AG04449 (cell line): ENCODE measurements at regions not wholly inside any gene's neighbourhood (a gene's known extent, or its start where the extent isn't known, plus 50 kb on each side); places are given as distances from the start of the nearest gene placed in this dataset.
"Not testable (repeated sequence)": the region's sequence is repeated elsewhere in the genome, so short reads cannot be mapped to it uniquely, and the experiment has no call there.

Source experiments
- CTCF ChIA-PET: fragments of 350-600 bp; formaldehyde crosslinking; extraction: SDS; loops from one replicate; lab custom pipeline; 2021; ENCODE audit warnings: antibody characterized with exemption; lab: Yijun Ruan, JAX
- POLR2A ChIA-PET: fragments of 400-600, 350-600 bp; formaldehyde crosslinking; extraction: SDS; loops from one replicate; lab custom pipeline; 2020; ENCODE audit warnings: antibody characterized with exemption, inconsistent platforms; lab: Yijun Ruan, JAX
- DNase-seq: peaks from one replicate; pipeline ENCODE4 v3.0.0-alpha.2; 2010; ENCODE audit warnings: low read depth, low spot score
- H3K4me3 ChIP-seq: 2 replicates; pipeline ENCODE4 v1.5.1; 2011; ENCODE audit warnings: low read depth, mild to moderate bottlenecking, control low read depth, low read length
- CTCF ChIP-seq: IDR thresholded peaks from one replicate; pipeline ENCODE4 v1.5.1; 2011; ENCODE audit warnings: mild to moderate bottlenecking, moderate library complexity, low read length, control low read depth, inconsistent platforms; ENCODE audit not compliant: insufficient read depth; ENCODE audit errors: missing control alignments

- POLR2A ChIA-PET: no interaction called here
- CTCF ChIA-PET: no interaction called here
- DNase-seq: no peak
- no peak for TF ChIP-seq CTCF
- no peak overlapping the region for H3K4me3 ChIP-seq
Measured at GRCh38 chr6:125623085-125623484, 126.3 kb upstream of the HEY2 start.

GRCh38 chr6:125631165-125631564 is 118.3 kb upstream of the HEY2 start:
- DNase-seq: no peak
- ChIA-PET POLR2A (interaction anchor here (0.7 kb wide), 1 partner anchor 11 kb away, joined by 3 read pairs; no protein-coding TSS in a partner anchor), CTCF (no interaction called here)
- no peak for TF ChIP-seq CTCF
- no peak overlapping the region for H3K4me3 ChIP-seq

GRCh38 chr6:125636011-125636410 is 113.4 kb upstream of the HEY2 start:
- DNase-seq, H3K4me3 ChIP-seq, CTCF ChIA-PET, POLR2A ChIA-PET: not testable (repeated sequence)

- H3K4me3 ChIP-seq: no peak overlapping the region
- TF ChIP-seq CTCF: no peak
- ChIA-PET POLR2A (no interaction called here), CTCF (no interaction called here)
- DNase-seq: no peak
Measured at GRCh38 chr6:125636671-125637070, 112.8 kb upstream of the HEY2 start.

GRCh38 chr6:125637207-125637606 is 112.2 kb upstream of the HEY2 start:
- DNase-seq: no peak
- ChIA-PET CTCF (no interaction called here), POLR2A (no interaction called here)
- H3K4me3 ChIP-seq: no peak overlapping the region
- TF ChIP-seq CTCF: no peak

- POLR2A ChIA-PET: no interaction called here
Measured at GRCh38 chr6:125639466-125640020, 109.9 kb upstream of the HEY2 start.

More at GRCh38 chr6:125639466-125640020, 109.9 kb upstream of the HEY2 start:
- DNase-seq: no peak
- H3K4me3 ChIP-seq: no peak overlapping the region
- no peak for TF ChIP-seq CTCF
- CTCF ChIA-PET: no interaction called here
